WI38 (cell line): ENCODE measurements at regions not wholly inside any gene's neighbourhood (a gene's known extent, or its start where the extent isn't known, plus 50 kb on each side); places are given as distances from the start of the nearest gene placed in this dataset.

ENCODE experiments used
- H3K4me3 ChIP-seq: 2 replicates; pipeline ENCODE4 v1.5.1; 2011; ENCODE audit warnings: low read depth, mild to moderate bottlenecking, control low read depth, low read length
- TF ChIP-seq, protein P1 (sequence below): IDR thresholded peaks from 2 replicates; pipeline ENCODE4 v1.5.1; 2012; ENCODE audit warnings: low read depth, mild to moderate bottlenecking, control low read depth, low read length

DNA sequence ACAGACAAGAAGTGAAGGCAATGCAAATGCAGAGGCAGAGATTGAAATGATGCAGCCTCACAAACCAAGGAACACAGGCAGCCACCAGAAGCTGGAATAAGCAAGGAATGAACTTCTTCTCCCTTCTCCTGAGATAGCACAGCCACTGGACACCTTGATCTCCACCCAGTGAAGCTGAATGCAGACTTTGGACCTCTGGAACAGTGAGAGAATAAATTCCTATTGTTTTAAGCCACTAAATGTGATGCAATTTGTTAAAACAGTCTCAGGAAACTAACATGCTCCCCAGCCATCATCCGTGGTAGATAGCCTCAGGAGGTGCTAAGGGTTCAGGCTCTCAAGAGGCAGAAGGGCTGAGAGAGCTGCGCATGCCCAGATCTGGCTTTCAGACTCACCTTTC is 512.2 kb upstream of the ZNF608 start:
- H3K4me3 ChIP-seq, result no peak overlapping the region
- TF ChIP-seq, protein P1, sequence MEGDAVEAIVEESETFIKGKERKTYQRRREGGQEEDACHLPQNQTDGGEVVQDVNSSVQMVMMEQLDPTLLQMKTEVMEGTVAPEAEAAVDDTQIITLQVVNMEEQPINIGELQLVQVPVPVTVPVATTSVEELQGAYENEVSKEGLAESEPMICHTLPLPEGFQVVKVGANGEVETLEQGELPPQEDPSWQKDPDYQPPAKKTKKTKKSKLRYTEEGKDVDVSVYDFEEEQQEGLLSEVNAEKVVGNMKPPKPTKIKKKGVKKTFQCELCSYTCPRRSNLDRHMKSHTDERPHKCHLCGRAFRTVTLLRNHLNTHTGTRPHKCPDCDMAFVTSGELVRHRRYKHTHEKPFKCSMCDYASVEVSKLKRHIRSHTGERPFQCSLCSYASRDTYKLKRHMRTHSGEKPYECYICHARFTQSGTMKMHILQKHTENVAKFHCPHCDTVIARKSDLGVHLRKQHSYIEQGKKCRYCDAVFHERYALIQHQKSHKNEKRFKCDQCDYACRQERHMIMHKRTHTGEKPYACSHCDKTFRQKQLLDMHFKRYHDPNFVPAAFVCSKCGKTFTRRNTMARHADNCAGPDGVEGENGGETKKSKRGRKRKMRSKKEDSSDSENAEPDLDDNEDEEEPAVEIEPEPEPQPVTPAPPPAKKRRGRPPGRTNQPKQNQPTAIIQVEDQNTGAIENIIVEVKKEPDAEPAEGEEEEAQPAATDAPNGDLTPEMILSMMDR, result no peak

DNA sequence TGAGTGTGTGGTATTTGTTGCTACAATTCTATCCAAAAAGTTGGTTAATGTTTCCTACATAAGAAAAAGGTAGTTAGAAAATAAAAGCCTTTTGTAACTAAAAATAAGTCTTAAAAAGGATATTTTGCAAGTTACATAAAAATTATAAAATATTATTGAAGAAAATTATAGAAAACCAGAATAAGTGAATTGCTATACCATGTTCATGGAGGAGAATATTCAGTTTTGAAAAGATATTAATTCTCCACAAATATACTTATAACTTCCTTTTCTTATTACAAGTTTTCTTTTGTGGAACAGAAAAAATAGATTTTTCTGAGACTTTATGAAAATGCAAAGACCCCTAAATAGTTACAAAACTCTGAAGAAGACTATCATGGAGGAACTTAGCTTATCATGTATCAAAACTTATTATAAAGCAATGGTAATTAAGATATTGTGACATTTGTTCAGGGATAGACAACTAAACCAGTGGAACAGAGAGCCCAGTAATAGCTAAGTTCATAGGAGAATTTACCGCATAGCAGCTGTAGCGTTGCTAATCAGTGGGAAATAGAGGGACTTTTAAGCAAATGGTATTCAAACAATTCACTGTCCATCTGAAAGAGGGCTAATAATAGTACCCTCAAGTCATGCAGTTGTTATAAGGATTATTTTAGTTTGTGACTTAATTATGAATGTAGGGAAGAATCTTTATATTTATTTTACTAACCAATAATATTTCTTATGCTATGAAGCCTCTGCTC is 515.2 kb upstream of the ZNF608 start:
- no peak overlapping the region for H3K4me3 ChIP-seq
- TF ChIP-seq, protein P1, result no peak

- TF ChIP-seq, protein P1, result no peak
- H3K4me3 ChIP-seq, result no peak overlapping the region
These were observed 516.3 kb upstream of the ZNF608 start for GRCh38 chr5:125262782-125263181.

- no peak overlapping the region for H3K4me3 ChIP-seq
- TF ChIP-seq, protein P1, result no peak
These were observed 516.9 kb upstream of the ZNF608 start for GRCh38 chr5:125263356-125263755.

GRCh38 chr5:125266106-125266505 is 519.7 kb upstream of the ZNF608 start:
- TF ChIP-seq, protein P1, result no peak
- H3K4me3 ChIP-seq, result no peak overlapping the region

- H3K4me3 ChIP-seq, result no peak overlapping the region
- TF ChIP-seq, protein P1, result no peak
These were observed 521.3 kb upstream of the ZNF608 start for GRCh38 chr5:125267636-125268248.

DNA sequence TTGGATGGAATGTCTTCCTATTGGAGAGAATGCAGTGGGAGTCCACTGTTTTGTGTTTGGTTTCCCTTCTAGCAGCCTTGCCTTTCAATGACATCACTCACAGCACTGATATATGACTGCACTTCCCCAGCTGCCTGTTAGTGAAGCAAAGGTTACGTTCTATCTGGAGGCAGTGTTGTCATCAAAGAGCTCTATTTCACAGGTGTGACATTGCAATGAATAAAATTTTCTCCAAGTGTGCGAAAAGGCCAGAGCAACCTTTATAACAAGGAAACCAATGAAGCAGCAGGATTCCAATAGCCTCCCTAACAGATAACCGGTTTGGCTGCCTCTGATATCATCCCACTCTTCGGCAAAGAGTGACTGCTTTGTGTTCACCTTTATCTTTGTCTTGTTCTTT is 523.5 kb upstream of the ZNF608 start:
- TF ChIP-seq, protein P1, result no peak
- H3K4me3 ChIP-seq, result no peak overlapping the region
